Astrocyte (in vitro differentiated cells and primary cell): ENCODE measurements at regions not wholly inside any gene's neighbourhood (a gene's known extent, or its start where the extent isn't known, plus 50 kb on each side); places are given as distances from the start of the nearest gene placed in this dataset.

Experiments
- EZH2 ChIP-seq: IDR thresholded peaks from 2 replicates; pipeline ENCODE4 v1.6.1; 2012; ENCODE audit warnings: mild to moderate bottlenecking, low read length, inconsistent platforms; ENCODE audit not compliant: insufficient read depth
- TF ChIP-seq, protein P1 (sequence below): IDR thresholded peaks from 2 replicates; pipeline ENCODE4 v1.5.1; 2011; ENCODE audit warnings: low read depth, mild to moderate bottlenecking, inconsistent platforms, low read length, moderate library complexity; ENCODE audit not compliant: insufficient read depth

DNA sequence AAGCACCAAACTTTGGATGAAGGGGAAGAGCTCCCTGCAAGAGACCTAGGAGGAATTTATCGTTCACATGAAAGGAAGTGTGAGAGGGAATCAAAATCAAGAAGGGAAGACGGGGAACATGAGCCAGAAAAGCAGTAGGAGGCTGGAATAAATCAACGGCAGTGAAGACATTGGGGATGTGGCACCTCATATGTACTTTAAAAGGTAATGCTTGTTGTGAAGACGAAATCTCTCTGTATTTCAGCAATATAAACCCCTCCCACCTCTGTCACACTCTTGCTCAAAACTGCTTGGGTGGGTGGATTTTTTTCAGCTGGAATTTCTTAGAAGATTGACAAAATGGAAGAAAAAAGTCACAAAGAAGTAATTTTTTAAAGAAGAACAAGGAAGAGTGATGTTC lies 243.5 kb downstream of the BUD13 start:
- TF ChIP-seq, protein P1, sequence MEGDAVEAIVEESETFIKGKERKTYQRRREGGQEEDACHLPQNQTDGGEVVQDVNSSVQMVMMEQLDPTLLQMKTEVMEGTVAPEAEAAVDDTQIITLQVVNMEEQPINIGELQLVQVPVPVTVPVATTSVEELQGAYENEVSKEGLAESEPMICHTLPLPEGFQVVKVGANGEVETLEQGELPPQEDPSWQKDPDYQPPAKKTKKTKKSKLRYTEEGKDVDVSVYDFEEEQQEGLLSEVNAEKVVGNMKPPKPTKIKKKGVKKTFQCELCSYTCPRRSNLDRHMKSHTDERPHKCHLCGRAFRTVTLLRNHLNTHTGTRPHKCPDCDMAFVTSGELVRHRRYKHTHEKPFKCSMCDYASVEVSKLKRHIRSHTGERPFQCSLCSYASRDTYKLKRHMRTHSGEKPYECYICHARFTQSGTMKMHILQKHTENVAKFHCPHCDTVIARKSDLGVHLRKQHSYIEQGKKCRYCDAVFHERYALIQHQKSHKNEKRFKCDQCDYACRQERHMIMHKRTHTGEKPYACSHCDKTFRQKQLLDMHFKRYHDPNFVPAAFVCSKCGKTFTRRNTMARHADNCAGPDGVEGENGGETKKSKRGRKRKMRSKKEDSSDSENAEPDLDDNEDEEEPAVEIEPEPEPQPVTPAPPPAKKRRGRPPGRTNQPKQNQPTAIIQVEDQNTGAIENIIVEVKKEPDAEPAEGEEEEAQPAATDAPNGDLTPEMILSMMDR, result no peak
- no peak for TF ChIP-seq EZH2
